K562 (cell line): ENCODE measurements at regions not wholly inside any gene's neighbourhood (a gene's known extent, or its start where the extent isn't known, plus 50 kb on each side); places are given as distances from the start of the nearest gene placed in this dataset.

Experiments used
- ATAC-seq: fragments of 200-7000 bp; cut with Tn5 transposase; 3 replicates; pipeline ENCODE4 v1.9.1; 2020; ENCODE audit warnings: moderate library complexity
- BruUV-seq: library from RNA; stranded (reverse); fragments of 400-500 nt; replicated peaks from 2 replicates; lab custom pipeline; 2021; lab: Mats Ljungman, UMichigan
- CTCF ChIA-PET: fragments of 300-600 bp; formaldehyde crosslinking; extraction: SDS; loops from one replicate; lab custom pipeline; 2021; ENCODE audit warnings: low intra/inter-chr PET ratio; lab: Yijun Ruan, JAX
- POLR2A ChIA-PET: fragments of 300-600, 350-650 bp; sonication (Branson Sonifier 250); formaldehyde crosslinking; extraction: SDS; loops from one replicate; lab custom pipeline; 2021; ENCODE audit warnings: antibody characterized with exemption, inconsistent platforms; lab: Yijun Ruan, JAX
- DNase-seq, 4 experiments: peaks; one replicate each; pipeline versions ENCODE4 v3.0.0 to v3.0.0-alpha.2; 2011 to 2018; ENCODE audit warnings: low spot score in 3 of 4, mixed read lengths in 3 of 4; ENCODE audit errors: extremely low read depth in 1 of 4
- FAIRE-seq: peaks from 2 replicates; lab custom pipeline; 2011; peaks lifted over from hg19 to GRCh38; lab: Jason Lieb, UNC
- H2AFZ ChIP-seq: 2 replicates; pipeline ENCODE4 v1.6.0; 2011; ENCODE audit warnings: low read depth, low read length, control low read depth, inconsistent platforms
- H3K27ac ChIP-seq: fragments of 200-600 bp; 3 replicates; pipeline ENCODE4 v1.8.0; 2011; ENCODE audit warnings: low read depth, mild to moderate bottlenecking, control low read depth, inconsistent platforms, low read length, moderate library complexity, mixed read lengths; ENCODE audit errors: extremely low read depth
- H3K27me3 ChIP-seq, 2 experiments: fragments of 300-600 bp in 1 of 2; 2 replicates in 1 of 2; 3 replicates in 1 of 2; pipeline versions ENCODE4 v1.6.0 to v1.8.0; 2011; ENCODE audit warnings: inconsistent platforms in 2 of 2, low read length in 2 of 2, mild to moderate bottlenecking in 1 of 2, mixed read lengths in 1 of 2, moderate library complexity in 1 of 2; ENCODE audit not compliant: control insufficient read depth in 2 of 2, insufficient read depth in 2 of 2
- H3K36me3 ChIP-seq: fragments of 300-600 bp; 3 replicates; pipeline ENCODE4 v1.8.0; 2011; ENCODE audit warnings: mild to moderate bottlenecking, low read length, inconsistent platforms; ENCODE audit not compliant: control insufficient read depth, insufficient read depth
- H3K4me1 ChIP-seq, 2 experiments: fragments of 200-600 bp in 1 of 2; replicated peaks in 1 of 2; 2 replicates in 1 of 2; 3 replicates in 1 of 2; pipeline versions ENCODE4 v1.5.1 to v1.8.0; 2011; ENCODE audit warnings: inconsistent platforms in 2 of 2, low read length in 2 of 2, mild to moderate bottlenecking in 1 of 2, mixed read lengths in 1 of 2, moderate library complexity in 1 of 2; ENCODE audit not compliant: control insufficient read depth in 2 of 2, insufficient read depth in 2 of 2
- H3K4me2 ChIP-seq: 2 replicates; pipeline ENCODE4 v1.6.1; 2011; ENCODE audit warnings: low read length, control low read depth, inconsistent platforms, mixed read lengths; ENCODE audit not compliant: insufficient read depth
- H3K4me3 ChIP-seq: fragments of 200-600 bp; sonication (generic), shearing (Covaris generic); 2 replicates; pipeline ENCODE4 v1.5.1; 2016; ENCODE audit warnings: control low read depth, inconsistent platforms
- H3K79me2 ChIP-seq: fragments of 200-600 bp; 3 replicates; pipeline ENCODE4 v1.8.0; 2011; ENCODE audit warnings: low read length, inconsistent platforms; ENCODE audit not compliant: control insufficient read depth, insufficient read depth
- H3K9ac ChIP-seq, 2 experiments: 2 replicates each; pipeline versions ENCODE4 v1.6.0 to v1.6.1; 2011; ENCODE audit warnings: low read depth in 2 of 2, low read length in 2 of 2, control low read depth in 1 of 2, inconsistent platforms in 1 of 2, mild to moderate bottlenecking in 1 of 2, mixed read lengths in 1 of 2; ENCODE audit not compliant: insufficient read depth in 1 of 2
- H3K9me1 ChIP-seq: one replicate; pipeline ENCODE4 v1.6.0; 2011; ENCODE audit warnings: inconsistent platforms, mild to moderate bottlenecking, low read length, moderate library complexity; ENCODE audit not compliant: control insufficient read depth, insufficient read depth
- H3K9me3 ChIP-seq: replicated peaks from 2 replicates; pipeline ENCODE4 v1.5.1; 2011; ENCODE audit warnings: low read depth, low read length, inconsistent platforms; ENCODE audit not compliant: control insufficient read depth, insufficient read depth
- H4K20me1 ChIP-seq: replicated peaks from 2 replicates; pipeline ENCODE4 v1.6.1; 2011; ENCODE audit warnings: low read length, inconsistent platforms, mixed read lengths; ENCODE audit not compliant: control insufficient read depth, insufficient read depth
- ARHGAP35 ChIP-seq: fragments of 450-650 bp; IDR thresholded peaks from 2 replicates; pipeline ENCODE4 v1.6.1; 2018; ENCODE audit not compliant: partially characterized antibody
- COPS2 ChIP-seq: fragments of 450-650 bp; conservative IDR thresholded peaks from 2 replicates; pipeline ENCODE4 v1.6.1; 2016; ENCODE audit warnings: mild to moderate bottlenecking, moderate library complexity
- DLX4 ChIP-seq: fragments of 250-450 bp; sonication (Bioruptor Pico); IDR thresholded peaks from 2 replicates; pipeline ENCODE4 v1.6.1; 2021; ENCODE audit warnings: mild to moderate bottlenecking
- GATAD2B ChIP-seq: fragments of 450-650 bp; IDR thresholded peaks from 2 replicates; pipeline ENCODE4 v1.6.1; 2017; ENCODE audit warnings: mild to moderate bottlenecking, borderline replicate concordance
- HSF4 ChIP-seq: fragments of 250-450 bp; sonication (Bioruptor Pico); IDR thresholded peaks from 2 replicates; pipeline ENCODE4 v2.1.2; 2022; ENCODE audit warnings: mild to moderate bottlenecking, moderate library complexity, borderline replicate concordance
- MCM2 ChIP-seq: fragments of 450-650 bp; IDR thresholded peaks from 2 replicates; pipeline ENCODE4 v1.6.1; 2017; ENCODE audit warnings: low read depth, mild to moderate bottlenecking
- NFIX ChIP-seq: fragments of 250-450 bp; sonication (Bioruptor Pico); IDR thresholded peaks from 2 replicates; pipeline ENCODE4 v1.4.0; 2020; ENCODE audit warnings: low read depth, mild to moderate bottlenecking, moderate library complexity
- RAD21 ChIP-seq, 2 experiments: fragments of 250-450 bp in 1 of 2; fragments of 450-650 bp in 1 of 2; sonication (Bioruptor Pico) in 1 of 2; formaldehyde crosslinking in 1 of 2; IDR thresholded peaks in 1 of 2; conservative IDR thresholded peaks in 1 of 2; 2 replicates each; pipeline versions ENCODE4 v1.4.0 to v1.8.0; 2020 to 2022; ENCODE audit warnings: mild to moderate bottlenecking in 2 of 2, moderate library complexity in 1 of 2
- SMARCA4 ChIP-seq: fragments of 450-650 bp; IDR thresholded peaks from 2 replicates; pipeline ENCODE4 v1.6.1; 2016
- STAT5B ChIP-seq: fragments of 250-450 bp; sonication (Bioruptor Pico); IDR thresholded peaks from 2 replicates; pipeline ENCODE4 v1.8.0; 2021; ENCODE audit warnings: mild to moderate bottlenecking, inconsistent platforms
- TEAD4 ChIP-seq, 2 experiments: sonication (generic) in 1 of 2; formaldehyde crosslinking in 1 of 2; IDR thresholded peaks; 2 replicates each; pipeline versions ENCODE4 v1.6.1 to v1.8.0; 2012 to 2022; ENCODE audit warnings: borderline replicate concordance in 1 of 2, inconsistent platforms in 1 of 2, low read length in 1 of 2, mild to moderate bottlenecking in 1 of 2, missing genetic modification reagents in 1 of 2
- THRAP3 ChIP-seq: fragments of 450-650 bp; IDR thresholded peaks from 2 replicates; pipeline ENCODE4 v1.6.1; 2016; ENCODE audit warnings: mild to moderate bottlenecking, inconsistent platforms, borderline replicate concordance
- ZNF232 ChIP-seq: sonication (generic); formaldehyde crosslinking; IDR thresholded peaks from 2 replicates; pipeline ENCODE4 v1.8.0; 2022; ENCODE audit warnings: mild to moderate bottlenecking, missing genetic modification reagents
- ZNF3 ChIP-seq: fragments of 250-450 bp; sonication (Bioruptor Pico); IDR thresholded peaks from 2 replicates; pipeline ENCODE4 v1.5.0; 2021; ENCODE audit warnings: mild to moderate bottlenecking, moderate library complexity
- WGBS: fragments of 100-300 bp; shearing (Covaris generic); methylation state at CpG from one replicate; pipeline ENCODE4 v1.1.6; 2016; ENCODE audit warnings: low coverage, mixed read lengths; ENCODE audit not compliant: insufficient coverage; ENCODE audit errors: missing lambda C conversion rate; 5-methylcytosine and 5-hydroxymethylcytosine counted together
- in situ Hi-C: fragments of 300-500 bp; cut with MboI; formaldehyde crosslinking; loops from 4 replicates; pipeline ENCODE4 v1.15.0; 2018; ENCODE audit warnings: inconsistent platforms, mixed read lengths
- intact Hi-C: fragments of 100-400 bp; cut with micrococcal nuclease; formaldehyde crosslinking; loops from 2 replicates; pipeline ENCODE4 v1.14.2; 2022
- TF ChIP-seq, protein P1 (sequence below): fragments of 450-650 bp; formaldehyde crosslinking; IDR thresholded peaks from 2 replicates; pipeline ENCODE4 v1.4.0; 2020; ENCODE audit warnings: mild to moderate bottlenecking, mixed read lengths

DNA sequence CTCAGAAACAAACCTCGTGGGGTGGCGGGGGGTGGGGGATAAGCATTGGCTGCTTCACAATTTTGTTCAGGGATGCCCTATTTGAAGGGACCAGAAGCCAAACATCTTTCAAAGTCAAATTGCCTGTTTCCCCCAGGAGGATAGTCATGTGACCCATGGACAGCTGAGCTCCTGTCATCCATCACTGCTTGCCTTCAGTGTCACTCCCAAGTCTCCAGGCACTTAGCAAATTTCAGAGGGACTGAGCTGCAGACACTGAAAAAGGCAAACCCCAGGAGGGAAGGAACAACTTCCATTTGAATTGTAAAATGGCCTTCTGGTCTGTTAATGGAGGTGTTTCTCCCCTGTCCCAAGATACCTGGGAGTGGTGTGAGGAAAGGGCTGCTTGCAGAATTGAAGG is 73.4 kb downstream of the FRMPD3 start:
- FAIRE-seq, result no peak
- TF ChIP-seq HSF4 (CRISPR knock-in tag), result no peak
- TF ChIP-seq, protein P1, sequence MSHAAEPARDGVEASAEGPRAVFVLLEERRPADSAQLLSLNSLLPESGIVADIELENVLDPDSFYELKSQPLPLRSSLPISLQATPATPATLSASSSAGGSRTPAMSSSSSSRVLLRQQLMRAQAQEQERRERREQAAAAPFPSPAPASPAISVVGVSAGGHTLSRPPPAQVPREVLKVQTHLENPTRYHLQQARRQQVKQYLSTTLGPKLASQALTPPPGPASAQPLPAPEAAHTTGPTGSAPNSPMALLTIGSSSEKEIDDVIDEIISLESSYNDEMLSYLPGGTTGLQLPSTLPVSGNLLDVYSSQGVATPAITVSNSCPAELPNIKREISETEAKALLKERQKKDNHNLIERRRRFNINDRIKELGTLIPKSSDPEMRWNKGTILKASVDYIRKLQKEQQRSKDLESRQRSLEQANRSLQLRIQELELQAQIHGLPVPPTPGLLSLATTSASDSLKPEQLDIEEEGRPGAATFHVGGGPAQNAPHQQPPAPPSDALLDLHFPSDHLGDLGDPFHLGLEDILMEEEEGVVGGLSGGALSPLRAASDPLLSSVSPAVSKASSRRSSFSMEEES, result peak; percentile 37; the same call in 1 of the 2 replicates
- TF ChIP-seq, all 486 proteins: peak for 1
- Histone ChIP-seq H3K4me2 (no peak overlapping the region), H3K4me1 (no peaks in the 10 kb centered on the region), H4K20me1 (no peaks in the 10 kb centered on the region), H3K9ac (no peak overlapping the region), H3K9me1 (no peaks in the 10 kb centered on the region), H3K4me3 (no peak overlapping the region), H3K27ac (no peak overlapping the region), H2AFZ (no peak overlapping the region), H3K9me3 (no peaks in the 10 kb centered on the region), H3K79me2 (no peaks in the 10 kb centered on the region), H3K27me3 (peaks cover 0 to 35% of the 10 kb centered on the region in 2 experiments; a peak in 3 of 5 replicates), H3K36me3 (no peaks in the 10 kb centered on the region)
- POLR2A ChIA-PET, result no interaction called here
- no TSS peak for BruUV-seq
- ATAC-seq (no peak), DNase-seq (no peak)
- CTCF ChIA-PET, result no interaction called here
- in situ Hi-C loops (no loop called here), intact Hi-C loops (no loop called here)
- WGBS, result 6% methylated on average over 2 of the region's 2 CpGs

DNA sequence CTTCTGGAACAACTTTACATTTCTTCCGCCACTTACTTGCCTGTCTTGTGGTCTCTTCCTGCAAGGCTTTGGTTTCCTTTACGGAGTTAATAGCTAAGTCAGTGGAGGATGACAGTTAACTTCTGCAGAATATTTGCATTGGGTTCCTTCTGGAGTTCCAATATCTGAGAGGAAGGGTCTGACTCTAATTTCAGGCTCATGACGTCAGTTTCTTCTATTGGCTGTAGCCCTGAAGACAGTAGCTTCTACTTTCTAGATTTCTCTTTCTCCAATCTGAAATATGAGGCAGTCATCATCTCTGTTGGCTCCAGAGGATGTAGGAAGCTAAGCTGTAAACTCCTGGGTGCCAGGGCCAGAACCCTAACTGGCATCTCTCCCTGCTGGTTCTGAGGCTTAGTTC is 76.7 kb downstream of the FRMPD3 start:
- WGBS, result 0% methylated on average over 3 of the region's 3 CpGs
- Histone ChIP-seq H3K36me3 (no peaks in the 10 kb centered on the region), H3K27ac (no peak overlapping the region), H3K9me3 (no peaks in the 10 kb centered on the region), H2AFZ (no peak overlapping the region), H3K9me1 (no peaks in the 10 kb centered on the region), H3K79me2 (no peaks in the 10 kb centered on the region), H3K9ac (no peak overlapping the region), H3K4me1 (no peaks in the 10 kb centered on the region), H3K4me2 (no peak overlapping the region), H3K27me3 (peaks cover 0 to 35% of the 10 kb centered on the region in 2 experiments; a peak in 3 of 5 replicates), H4K20me1 (no peaks in the 10 kb centered on the region), H3K4me3 (no peak overlapping the region)
- DNase-seq (no peak), ATAC-seq (no peak), FAIRE-seq (no peak)
- intact Hi-C loops (no loop called here), in situ Hi-C loops (no loop called here)
- CTCF ChIA-PET, result no interaction called here
- TF ChIP-seq COPS2 (no peak), TEAD4 (IDR thresholded peaks at IDR 0.05; ENCODE audit: low read length) (no peak), TEAD4 (CRISPR knock-in tag; IDR thresholded peaks at IDR 0.05; ENCODE audit: borderline replicate concordance) (no peak), THRAP3 (no peak), STAT5B (CRISPR knock-in tag) (no peak), DLX4 (no peak), RAD21 (CRISPR knock-in tag; conservative IDR thresholded peaks at IDR 0.05 in 1 of 2, IDR thresholded peaks at IDR 0.05 in 1 of 2) (no peak), ZNF232 (CRISPR knock-in tag) (no peak), GATAD2B (no peak), SMARCA4 (no peak), MCM2 (no peak), NFIX (CRISPR knock-in tag) (no peak), ZNF3 (CRISPR knock-in tag) (no peak), ARHGAP35 (no peak)
- POLR2A ChIA-PET, result interaction anchor here (1.2 kb wide), 1 partner anchor 15 kb away, joined by 3 read pairs; no protein-coding TSS in a partner anchor
- no TSS peak for BruUV-seq
